Mesendoderm (in vitro differentiated cells): ENCODE measurements at regions not wholly inside any gene's neighbourhood (a gene's known extent, or its start where the extent isn't known, plus 50 kb on each side); places are given as distances from the start of the nearest gene placed in this dataset.

Experiments
- DNase-seq: peaks from one replicate; pipeline ENCODE4 v3.0.0; 2013
- H2AK5ac ChIP-seq: 2 replicates; pipeline ENCODE4 v1.6.1; 2013; ENCODE audit warnings: low read length, inconsistent platforms
- H2BK120ac ChIP-seq: 2 replicates; pipeline ENCODE4 v1.6.1; 2013; ENCODE audit warnings: low read depth, mild to moderate bottlenecking, low read length, moderate library complexity, mixed read lengths
- H2BK15ac ChIP-seq: replicated peaks from 2 replicates; pipeline ENCODE4 v1.6.1; 2013; ENCODE audit warnings: low read depth, mild to moderate bottlenecking, moderate library complexity
- H2BK5ac ChIP-seq: 2 replicates; pipeline ENCODE4 v1.6.1; 2013; ENCODE audit warnings: low read length, inconsistent platforms
- H3K18ac ChIP-seq: 2 replicates; pipeline ENCODE4 v1.6.1; 2013; ENCODE audit warnings: mild to moderate bottlenecking, low read length, mixed read lengths
- H3K23ac ChIP-seq: one replicate; pipeline ENCODE4 v1.6.1; 2013; ENCODE audit warnings: low read length
- H3K27ac ChIP-seq: 2 replicates; pipeline ENCODE4 v1.5.1; 2013; ENCODE audit warnings: low read depth, mild to moderate bottlenecking, inconsistent platforms, low read length, moderate library complexity
- H3K27me3 ChIP-seq: 2 replicates; pipeline ENCODE4 v1.6.1; 2013; ENCODE audit warnings: low read length, control low read depth, mild to moderate bottlenecking, inconsistent platforms; ENCODE audit not compliant: insufficient read depth, poor library complexity
- H3K36me3 ChIP-seq: 2 replicates; pipeline ENCODE4 v1.6.1; 2013; ENCODE audit warnings: low read length, inconsistent platforms; ENCODE audit not compliant: control insufficient read depth, insufficient read depth
- H3K4ac ChIP-seq: one replicate; pipeline ENCODE4 v1.6.1; 2013; ENCODE audit warnings: low read depth, mild to moderate bottlenecking, low read length, moderate library complexity
- H3K4me1 ChIP-seq: 2 replicates; pipeline ENCODE4 v1.6.1; 2013; ENCODE audit warnings: low read depth, low read length, inconsistent platforms; ENCODE audit not compliant: control insufficient read depth
- H3K4me2 ChIP-seq: 2 replicates; pipeline ENCODE4 v1.6.1; 2013; ENCODE audit warnings: low read length
- H3K4me3 ChIP-seq: 2 replicates; pipeline ENCODE4 v1.5.1; 2013; ENCODE audit warnings: mild to moderate bottlenecking, low read length
- H3K56ac ChIP-seq: one replicate; pipeline ENCODE4 v1.6.1; 2013; ENCODE audit warnings: low read length
- H3K79me1 ChIP-seq: 2 replicates; pipeline ENCODE4 v1.6.1; 2013; ENCODE audit warnings: low read length, inconsistent platforms
- H3K79me2 ChIP-seq: 2 replicates; pipeline ENCODE4 v1.6.1; 2013; ENCODE audit warnings: mild to moderate bottlenecking, low read length; ENCODE audit not compliant: control insufficient read depth, insufficient read depth
- H3K9ac ChIP-seq: 2 replicates; pipeline ENCODE4 v1.6.1; 2013; ENCODE audit warnings: low read length, inconsistent platforms
- H4K5ac ChIP-seq: one replicate; pipeline ENCODE4 v1.6.1; 2013; ENCODE audit warnings: low read length
- H4K8ac ChIP-seq: one replicate; pipeline ENCODE4 v1.6.1; 2013; ENCODE audit warnings: low read depth, mild to moderate bottlenecking, control low read depth, low read length, moderate library complexity
- WGBS: extraction: QIAGEN DNeasy Blood & Tissue Kit; methylation state at CpG from one replicate; pipeline ENCODE4 v1.1.7; 2013; ENCODE audit warnings: low lambda C conversion rate, missing lambda C conversion rate; ENCODE audit not compliant: insufficient coverage; ENCODE audit errors: extremely low coverage; 5-methylcytosine and 5-hydroxymethylcytosine counted together

- H4K5ac ChIP-seq = no peak overlapping the region
- H3K9ac ChIP-seq = no peak overlapping the region
- H3K23ac ChIP-seq = no peak overlapping the region
- no peak overlapping the region for H2BK15ac ChIP-seq
- H3K27me3 ChIP-seq = no peaks in the 10 kb centered on the region
- H3K4me3 ChIP-seq = no peak overlapping the region
- H3K4me2 ChIP-seq = no peak overlapping the region
- H3K79me2 ChIP-seq = no peaks in the 10 kb centered on the region
- H3K27ac ChIP-seq = no peak overlapping the region
- no peak overlapping the region for H3K18ac ChIP-seq
- DNase-seq = no peak
- H4K8ac ChIP-seq = no peak overlapping the region
- no peak overlapping the region for H3K56ac ChIP-seq
- H3K79me1 ChIP-seq = no peaks in the 10 kb centered on the region
- no peaks in the 10 kb centered on the region for H3K4me1 ChIP-seq
- no peak overlapping the region for H2BK5ac ChIP-seq
- no peak overlapping the region for H3K4ac ChIP-seq
- H2BK120ac ChIP-seq = no peak overlapping the region
- H3K36me3 ChIP-seq = no peaks in the 10 kb centered on the region
- H2AK5ac ChIP-seq = no peak overlapping the region
Observed at GRCh38 chr7:113659416-113659815, 259.4 kb downstream of the PPP1R3A start.

- DNase-seq = no peak
- H3K4me2 ChIP-seq = no peak overlapping the region
- no peak overlapping the region for H3K56ac ChIP-seq
- no peak overlapping the region for H2BK15ac ChIP-seq
- no peak overlapping the region for H2BK5ac ChIP-seq
- no CpG with 5 or more reads among the region's 1 CpG for WGBS
- H4K8ac ChIP-seq = no peak overlapping the region
- H3K4me1 ChIP-seq = no peaks in the 10 kb centered on the region
- H3K4me3 ChIP-seq = no peak overlapping the region
- no peak overlapping the region for H3K27ac ChIP-seq
- H4K5ac ChIP-seq = no peak overlapping the region
- H2AK5ac ChIP-seq = no peak overlapping the region
- no peak overlapping the region for H3K23ac ChIP-seq
- H3K79me2 ChIP-seq = no peaks in the 10 kb centered on the region
- no peak overlapping the region for H3K18ac ChIP-seq
- no peak overlapping the region for H3K9ac ChIP-seq
- no peaks in the 10 kb centered on the region for H3K79me1 ChIP-seq
- H3K36me3 ChIP-seq = no peaks in the 10 kb centered on the region
- no peak overlapping the region for H2BK120ac ChIP-seq
- no peak overlapping the region for H3K4ac ChIP-seq
- H3K27me3 ChIP-seq = no peaks in the 10 kb centered on the region
Observed at GRCh38 chr7:113657603-113658002, 261.2 kb downstream of the PPP1R3A start.

GRCh38 chr7:113652501-113652900 lies 266.3 kb downstream of the PPP1R3A start:
- H2BK120ac ChIP-seq = no peak overlapping the region
- H2BK5ac ChIP-seq = no peak overlapping the region
- no peak overlapping the region for H3K27ac ChIP-seq
- H3K9ac ChIP-seq = no peak overlapping the region
- H2AK5ac ChIP-seq = no peak overlapping the region
- no peaks in the 10 kb centered on the region for H3K4me1 ChIP-seq
- no peak overlapping the region for H4K5ac ChIP-seq
- no peak overlapping the region for H3K18ac ChIP-seq
- no peak for DNase-seq
- H3K4ac ChIP-seq = no peak overlapping the region
- no peaks in the 10 kb centered on the region for H3K79me2 ChIP-seq
- no CpG with 5 or more reads among the region's 1 CpG for WGBS
- no peak overlapping the region for H3K4me2 ChIP-seq
- H4K8ac ChIP-seq = no peak overlapping the region
- H3K56ac ChIP-seq = no peak overlapping the region
- H3K36me3 ChIP-seq = no peaks in the 10 kb centered on the region
- no peak overlapping the region for H3K4me3 ChIP-seq
- H3K79me1 ChIP-seq = no peaks in the 10 kb centered on the region
- H2BK15ac ChIP-seq = no peak overlapping the region
- no peak overlapping the region for H3K23ac ChIP-seq
- H3K27me3 ChIP-seq = no peaks in the 10 kb centered on the region

GRCh38 chr7:113649556-113649955 lies 269.3 kb downstream of the PPP1R3A start:
- H2AK5ac ChIP-seq = no peak overlapping the region
- no peak overlapping the region for H2BK120ac ChIP-seq
- WGBS = no CpG with 5 or more reads among the region's 1 CpG
- no peak overlapping the region for H3K18ac ChIP-seq
- no peak overlapping the region for H4K5ac ChIP-seq
- H3K27ac ChIP-seq = no peak overlapping the region
- H3K4me2 ChIP-seq = no peak overlapping the region
- H2BK5ac ChIP-seq = no peak overlapping the region
- H3K36me3 ChIP-seq = no peaks in the 10 kb centered on the region
- no peaks in the 10 kb centered on the region for H3K79me1 ChIP-seq
- no peaks in the 10 kb centered on the region for H3K79me2 ChIP-seq
- no peak overlapping the region for H3K9ac ChIP-seq
- no peak overlapping the region for H3K4me3 ChIP-seq
- no peak overlapping the region for H4K8ac ChIP-seq
- H3K56ac ChIP-seq = no peak overlapping the region
- no peaks in the 10 kb centered on the region for H3K4me1 ChIP-seq
- DNase-seq = no peak
- H3K4ac ChIP-seq = no peak overlapping the region
- H3K23ac ChIP-seq = no peak overlapping the region
- no peaks in the 10 kb centered on the region for H3K27me3 ChIP-seq
- no peak overlapping the region for H2BK15ac ChIP-seq

GRCh38 chr7:113639221-113639620 lies 279.6 kb downstream of the PPP1R3A start:
- Histone ChIP-seq H3K79me1 (no peaks in the 10 kb centered on the region), H3K79me2 (no peaks in the 10 kb centered on the region), H4K5ac (no peak overlapping the region), H4K8ac (no peak overlapping the region), H3K4me2 (no peak overlapping the region), H3K27me3 (no peaks in the 10 kb centered on the region), H3K36me3 (no peaks in the 10 kb centered on the region), H3K4me1 (no peaks in the 10 kb centered on the region), H3K18ac (no peak overlapping the region), H3K23ac (no peak overlapping the region), H3K4me3 (no peak overlapping the region), H3K9ac (no peak overlapping the region), H3K56ac (no peak overlapping the region), H3K4ac (no peak overlapping the region), H2BK15ac (no peak overlapping the region), H3K27ac (no peak overlapping the region), H2BK120ac (no peak overlapping the region), H2AK5ac (no peak overlapping the region), H2BK5ac (no peak overlapping the region)
- WGBS = no CpG with 5 or more reads among the region's 1 CpG
- no peak for DNase-seq

- H4K5ac ChIP-seq = no peak overlapping the region
- no peak overlapping the region for H2BK120ac ChIP-seq
- H2AK5ac ChIP-seq = no peak overlapping the region
- no peaks in the 10 kb centered on the region for H3K27me3 ChIP-seq
- no peaks in the 10 kb centered on the region for H3K36me3 ChIP-seq
- no peak overlapping the region for H3K9ac ChIP-seq
- no peak overlapping the region for H4K8ac ChIP-seq
- no peaks in the 10 kb centered on the region for H3K4me1 ChIP-seq
- H3K23ac ChIP-seq = no peak overlapping the region
- H3K79me2 ChIP-seq = no peaks in the 10 kb centered on the region
- no peak overlapping the region for H3K56ac ChIP-seq
- H3K4me3 ChIP-seq = no peak overlapping the region
- no peak overlapping the region for H3K18ac ChIP-seq
- whole genome bisulfite sequencing = no CpG with 5 or more reads among the region's 5 CpGs
- DNase-seq = no peak
- no peak overlapping the region for H3K4ac ChIP-seq
- H3K27ac ChIP-seq = no peak overlapping the region
- no peak overlapping the region for H2BK5ac ChIP-seq
- no peaks in the 10 kb centered on the region for H3K79me1 ChIP-seq
- H3K4me2 ChIP-seq = no peak overlapping the region
- H2BK15ac ChIP-seq = no peak overlapping the region
Observed at GRCh38 chr7:113636727-113637421, 281.9 kb downstream of the PPP1R3A start.
